Endothelial cell of umbilical vein (primary cell): ENCODE measurements at regions not wholly inside any gene's neighbourhood (a gene's known extent, or its start where the extent isn't known, plus 50 kb on each side); places are given as distances from the start of the nearest gene placed in this dataset.

ENCODE experiments used
- BruUV-seq: library from RNA; stranded (reverse); fragments of 400-500 nt; replicated peaks from 2 replicates; lab custom pipeline; 2021; lab: Mats Ljungman, UMichigan
- CTCF ChIA-PET: fragments of 300-600, 350-600 bp; sonication (Branson Sonifier 250); formaldehyde crosslinking; loops from one replicate; lab custom pipeline; 2021; ENCODE audit warnings: antibody characterized with exemption, inconsistent platforms; lab: Charles Lee
- POLR2A ChIA-PET: fragments of 300-600, 350-600 bp; sonication (Branson Sonifier 250); formaldehyde crosslinking; loops from one replicate; lab custom pipeline; 2021; ENCODE audit warnings: antibody characterized with exemption, inconsistent platforms; lab: Charles Lee
- DNase-seq: peaks from one replicate; pipeline ENCODE4 v3.0.0-alpha.2; 2011; ENCODE audit warnings: low read depth, low spot score
- FAIRE-seq: peaks from 2 replicates; lab custom pipeline; 2011; peaks lifted over from hg19 to GRCh38; lab: Jason Lieb, UNC
- H2AFZ ChIP-seq: 2 replicates; pipeline ENCODE4 v1.6.0; 2012; ENCODE audit warnings: low read depth, low read length, control low read depth, inconsistent platforms
- H3K27ac ChIP-seq: 2 replicates; pipeline ENCODE4 v1.5.1; 2011; ENCODE audit warnings: low read depth, mild to moderate bottlenecking, control low read depth, low read length, moderate library complexity; ENCODE audit not compliant: insufficient read depth
- H3K27me3 ChIP-seq, 2 experiments: 2 replicates each; pipeline versions ENCODE4 v1.6.0 to v1.6.1; 2011; ENCODE audit warnings: low read length in 2 of 2, mixed read lengths in 1 of 2; ENCODE audit not compliant: control insufficient read depth in 2 of 2, insufficient read depth in 2 of 2
- H3K36me3 ChIP-seq, 2 experiments: 2 replicates in 1 of 2; 3 replicates in 1 of 2; pipeline ENCODE4 v1.5.1; 2011; ENCODE audit warnings: low read length in 2 of 2, mild to moderate bottlenecking in 1 of 2, moderate library complexity in 1 of 2; ENCODE audit not compliant: control insufficient read depth in 2 of 2, insufficient read depth in 2 of 2; ENCODE audit errors: extremely low read depth in 1 of 2
- H3K4me1 ChIP-seq: 3 replicates; pipeline ENCODE4 v1.5.1; 2011; ENCODE audit warnings: mild to moderate bottlenecking, low read length; ENCODE audit not compliant: control insufficient read depth, insufficient read depth; ENCODE audit errors: extremely low read depth
- H3K4me2 ChIP-seq: 2 replicates; pipeline ENCODE4 v1.6.1; 2011; ENCODE audit warnings: low read length, control low read depth, mixed read lengths; ENCODE audit not compliant: insufficient read depth
- H3K4me3 ChIP-seq, 3 experiments: fragments of 200-600 bp in 1 of 3; sonication (generic), shearing (Covaris generic) in 1 of 3; replicated peaks in 1 of 3; 2 replicates each; pipeline ENCODE4 v1.5.1; 2011 to 2016; ENCODE audit warnings: control low read depth in 3 of 3, low read length in 3 of 3, mild to moderate bottlenecking in 2 of 3, inconsistent platforms in 1 of 3, low read depth in 1 of 3, moderate library complexity in 1 of 3; ENCODE audit not compliant: insufficient read depth in 1 of 3
- H3K79me2 ChIP-seq: 2 replicates; pipeline ENCODE4 v1.6.0; 2012; ENCODE audit warnings: low read length, inconsistent platforms; ENCODE audit not compliant: control insufficient read depth, insufficient read depth
- H3K9ac ChIP-seq: replicated peaks from 2 replicates; pipeline ENCODE3; 2011; ENCODE audit warnings: low read length, control low read depth; ENCODE audit not compliant: insufficient read depth; ENCODE audit errors: extremely low read depth
- H3K9me1 ChIP-seq: replicated peaks from 3 replicates; pipeline ENCODE4 v1.6.0; 2011; ENCODE audit warnings: mild to moderate bottlenecking, low read length; ENCODE audit not compliant: control insufficient read depth, insufficient read depth; ENCODE audit errors: extremely low read depth
- H3K9me3 ChIP-seq: replicated peaks from 2 replicates; pipeline ENCODE4 v1.5.1; 2012; ENCODE audit warnings: low read length, inconsistent platforms; ENCODE audit not compliant: control insufficient read depth, insufficient read depth
- H4K20me1 ChIP-seq: replicated peaks from 2 replicates; pipeline ENCODE3; 2011; ENCODE audit warnings: mild to moderate bottlenecking, low read length; ENCODE audit not compliant: control insufficient read depth, insufficient read depth; ENCODE audit errors: extremely low read depth
- CTCF ChIP-seq, 2 donors: IDR thresholded peaks; 1 replicate in 1 of 2; 2 replicates in 1 of 2; pipeline ENCODE4 v1.5.1; 2011; ENCODE audit warnings: low read length in 2 of 2, mild to moderate bottlenecking in 2 of 2, moderate library complexity in 2 of 2, control low read depth in 1 of 2, inconsistent platforms in 1 of 2, low read depth in 1 of 2; ENCODE audit not compliant: insufficient read depth in 1 of 2; ENCODE audit errors: extremely low read depth in 1 of 2
- EZH2 ChIP-seq: IDR thresholded peaks from 2 replicates; pipeline ENCODE4 v1.6.1; 2012; ENCODE audit warnings: borderline replicate concordance, low read depth, mild to moderate bottlenecking, moderate library complexity, low read length, inconsistent platforms; ENCODE audit not compliant: severe bottlenecking
- FOS ChIP-seq: IDR thresholded peaks from 2 replicates; pipeline ENCODE4 v1.6.1; 2011; ENCODE audit warnings: mild to moderate bottlenecking, low read length, moderate library complexity, borderline replicate concordance; ENCODE audit not compliant: insufficient read depth
- GATA2 ChIP-seq: IDR thresholded peaks from 2 replicates; pipeline ENCODE4 v1.7.0; 2011; ENCODE audit warnings: low read depth, mild to moderate bottlenecking, moderate library complexity, mixed read lengths, low read length; ENCODE audit not compliant: insufficient read length, insufficient read depth
- JUN ChIP-seq: IDR thresholded peaks from 2 replicates; pipeline ENCODE4 v1.6.1; 2011; ENCODE audit warnings: borderline replicate concordance, low read depth; ENCODE audit not compliant: insufficient read length, insufficient read depth
- MAX ChIP-seq: IDR thresholded peaks from 2 replicates; pipeline ENCODE4 v1.6.1; 2011; ENCODE audit not compliant: insufficient read depth, insufficient read length
- MYC ChIP-seq: IDR thresholded peaks from one replicate; pipeline ENCODE4 v1.6.1; 2011; ENCODE audit warnings: mild to moderate bottlenecking, low read depth, low read length
- POLR2A ChIP-seq: IDR thresholded peaks from 2 replicates; pipeline ENCODE4 v1.6.1; 2012; ENCODE audit warnings: low read depth, mild to moderate bottlenecking, control low read depth, low read length
- POLR2AphosphoS5 ChIP-seq: IDR thresholded peaks from 2 replicates; pipeline ENCODE4 v1.6.1; 2012; ENCODE audit warnings: low read depth, mild to moderate bottlenecking, control low read depth, low read length, moderate library complexity; ENCODE audit not compliant: insufficient read depth
- dilution Hi-C: fragments of 300-500 bp; cut with MboI; formaldehyde crosslinking; loops from one replicate; pipeline ENCODE4 v1.15.0; 2019; ENCODE audit warnings: low sequenced_read_pairs; ENCODE audit not compliant: extremely low pct_ligation_motif_present
- intact Hi-C: fragments of 100-400 bp; cut with micrococcal nuclease; formaldehyde crosslinking; loops from one replicate; pipeline ENCODE4 v1.10.0; 2022

- Histone ChIP-seq H3K79me2 (no peaks in the 10 kb centered on the region), H2AFZ (no peak overlapping the region), H3K27ac (no peak overlapping the region), H3K36me3 (no peaks in the 10 kb centered on the region), H3K4me1 (no peaks in the 10 kb centered on the region), H3K27me3 (no peaks in the 10 kb centered on the region), H4K20me1 (no peaks in the 10 kb centered on the region), H3K4me2 (no peak overlapping the region), H3K9me1 (no peaks in the 10 kb centered on the region), H3K4me3 (no peak overlapping the region), H3K9me3 (no peaks in the 10 kb centered on the region), H3K9ac (no peak overlapping the region)
- ChIA-PET POLR2A (no interaction called here), CTCF (interaction anchor here (1.0 to 2.9 kb wide), 4 partner anchors 12 to 1280 kb away, joined by 3 to 18 read pairs (median 6); no protein-coding TSS in a partner anchor)
- no peak for DNase-seq
- dilution Hi-C loops, result no loop called here
- no TSS peak for BruUV-seq
- intact Hi-C loops, result no loop called here
- FAIRE-seq, result no peak
- no peak for TF ChIP-seq POLR2A
- no peak for TF ChIP-seq GATA2
- TF ChIP-seq FOS, result no peak
- no peak for TF ChIP-seq MYC
- no peak for TF ChIP-seq CTCF (IDR thresholded peaks at IDR 0.05; ENCODE audit: extremely low read depth in 1 of 2, insufficient read depth in 1 of 2, low read depth in 1 of 2, low read length in 2 of 2)
- TF ChIP-seq EZH2, result no peak
- no peak for TF ChIP-seq JUN
- TF ChIP-seq POLR2AphosphoS5, result no peak
- TF ChIP-seq MAX, result no peak
These were observed 255.5 kb downstream of the CDC5L start for GRCh38 chr6:44642870-44643522.
